GM12878 (cell line): ENCODE measurements at regions not wholly inside any gene's neighbourhood (a gene's known extent, or its start where the extent isn't known, plus 50 kb on each side); places are given as distances from the start of the nearest gene placed in this dataset.

ENCODE experiments used
- ATAC-seq: fragments of 200-7000 bp; cut with Tn5 transposase; 3 replicates; pipeline ENCODE4 v1.9.1; 2020; ENCODE audit warnings: mild to moderate bottlenecking, moderate library complexity
- BruUV-seq: library from RNA; stranded (reverse); fragments of 400-500 nt; replicated peaks from 2 replicates; lab custom pipeline; 2021; lab: Mats Ljungman, UMichigan
- CTCF ChIA-PET: fragments of 300-600 bp; sonication (Branson Sonifier 250); formaldehyde crosslinking; extraction: SDS; loops from one replicate; lab custom pipeline; 2021; ENCODE audit warnings: inconsistent platforms; lab: Yijun Ruan, JAX
- POLR2A ChIA-PET: fragments of 350-600 bp; formaldehyde crosslinking; extraction: SDS; loops from one replicate; lab custom pipeline; 2021; ENCODE audit warnings: inconsistent platforms; lab: Charles Lee
- RAD21 ChIA-PET: fragments of 300-600 bp; sonication (Branson Sonifier 250); formaldehyde crosslinking; loops from one replicate; lab custom pipeline; 2023; ENCODE audit warnings: antibody characterized with exemption; ENCODE audit not compliant: unreplicated experiment; lab: Charles Lee
- SMC1A ChIA-PET: fragments of 300-600 bp; sonication (Branson Sonifier 250); formaldehyde crosslinking; loops from one replicate; lab custom pipeline; 2023; ENCODE audit not compliant: unreplicated experiment, uncharacterized antibody; lab: Charles Lee
- DNase-seq: peaks from one replicate; pipeline ENCODE4 v3.0.0-alpha.2; 2011; ENCODE audit warnings: low read depth, low spot score
- FAIRE-seq: peaks from 3 replicates; lab custom pipeline; 2011; peaks lifted over from hg19 to GRCh38; lab: Jason Lieb, UNC
- H2AFZ ChIP-seq: 2 replicates; pipeline ENCODE4 v1.6.0; 2011; ENCODE audit warnings: low read depth, low read length, control low read depth; ENCODE audit not compliant: control insufficient read depth
- H3K27ac ChIP-seq: 2 replicates; pipeline ENCODE4 v1.5.1; 2011; ENCODE audit warnings: control low read depth; ENCODE audit not compliant: control insufficient read depth, insufficient read depth
- H3K27me3 ChIP-seq, 2 experiments: replicated peaks in 1 of 2; 2 replicates each; pipeline versions ENCODE4 v1.6.0 to v1.6.1; 2011; ENCODE audit warnings: low read length in 1 of 2; ENCODE audit not compliant: control insufficient read depth in 2 of 2, insufficient read depth in 2 of 2
- H3K36me3 ChIP-seq, 2 experiments: 2 replicates each; pipeline ENCODE4 v1.5.1; 2011; ENCODE audit warnings: low read length in 1 of 2; ENCODE audit not compliant: control insufficient read depth in 2 of 2, insufficient read depth in 2 of 2
- H3K4me1 ChIP-seq: 2 replicates; pipeline ENCODE4 v1.6.1; 2011; ENCODE audit warnings: mild to moderate bottlenecking, low read length, moderate library complexity, mixed read lengths; ENCODE audit not compliant: control insufficient read depth, insufficient read depth
- H3K4me2 ChIP-seq: 2 replicates; pipeline ENCODE4 v1.6.0; 2011; ENCODE audit warnings: control low read depth; ENCODE audit not compliant: control insufficient read depth, insufficient read depth
- H3K4me3 ChIP-seq: fragments of 200-600 bp; sonication (generic); 2 replicates; pipeline ENCODE4 v1.5.1; 2016
- H3K79me2 ChIP-seq: 2 replicates; pipeline ENCODE4 v1.6.0; 2011; ENCODE audit warnings: low read length; ENCODE audit not compliant: control insufficient read depth, insufficient read depth
- H3K9ac ChIP-seq: 2 replicates; pipeline ENCODE4 v1.8.0; 2011; ENCODE audit warnings: low read length, control low read depth, mixed read lengths; ENCODE audit not compliant: control insufficient read depth, insufficient read depth
- H3K9me3 ChIP-seq: replicated peaks from 3 replicates; pipeline ENCODE4 v1.5.1; 2011; ENCODE audit warnings: mild to moderate bottlenecking, low read length; ENCODE audit not compliant: control insufficient read depth, insufficient read depth
- H4K20me1 ChIP-seq: 2 replicates; pipeline ENCODE4 v1.6.0; 2011; ENCODE audit not compliant: control insufficient read depth, insufficient read depth
- BCL3 ChIP-seq: IDR thresholded peaks from 2 replicates; pipeline ENCODE4 v1.6.1; 2011; ENCODE audit warnings: borderline replicate concordance, low read depth, mild to moderate bottlenecking, moderate library complexity, low read length; ENCODE audit not compliant: insufficient read depth, poor library complexity, severe bottlenecking
- CBFB ChIP-seq: IDR thresholded peaks from 2 replicates; pipeline ENCODE4 v1.6.1; 2016; ENCODE audit warnings: antibody characterized with exemption, low read depth
- CHD1 ChIP-seq: IDR thresholded peaks from 2 replicates; pipeline ENCODE4 v1.6.1; 2012; ENCODE audit warnings: low read depth, low read length, improper control_type of control experiment
- E2F8 ChIP-seq: fragments of 450-650 bp; IDR thresholded peaks from 2 replicates; pipeline ENCODE4 v1.6.1; 2018; ENCODE audit warnings: mild to moderate bottlenecking, low read depth, moderate library complexity; ENCODE audit not compliant: partially characterized antibody
- EZH2 ChIP-seq: IDR thresholded peaks from 2 replicates; pipeline ENCODE4 v1.6.1; 2012; ENCODE audit warnings: low read depth, mild to moderate bottlenecking, control low read depth, inconsistent platforms, low read length, borderline replicate concordance; ENCODE audit not compliant: control insufficient read depth
- HDAC2 ChIP-seq: fragments of 200-600 bp; sonication (generic); IDR thresholded peaks from 2 replicates; pipeline ENCODE4 v1.6.1; 2017
- KDM1A ChIP-seq: fragments of 200-600 bp; sonication (generic); IDR thresholded peaks from 2 replicates; pipeline ENCODE4 v1.6.1; 2016; ENCODE audit warnings: borderline replicate concordance
- MXI1 ChIP-seq: fragments of 150-350 bp; IDR thresholded peaks from 2 replicates; pipeline ENCODE4 v1.6.1; 2011; ENCODE audit warnings: low read depth, mild to moderate bottlenecking, inconsistent platforms, low read length, improper control_type of control experiment
- POLR2A ChIP-seq: IDR thresholded peaks from 2 replicates; pipeline ENCODE4 v1.6.1; 2011; ENCODE audit warnings: low read depth, mild to moderate bottlenecking, low read length
- PRDM15 ChIP-seq: fragments of 450-650 bp; formaldehyde crosslinking; IDR thresholded peaks from 2 replicates; pipeline ENCODE4 v1.4.0; 2020; ENCODE audit warnings: mild to moderate bottlenecking, moderate library complexity
- STAT1 ChIP-seq: fragments of 450-650 bp; conservative IDR thresholded peaks from 2 replicates; pipeline ENCODE4 v1.6.1; 2014; ENCODE audit warnings: antibody characterized with exemption, mild to moderate bottlenecking
- whole genome bisulfite sequencing: methylation state at CpG from one replicate; pipeline ENCODE4 v1.1.6; 2016; ENCODE audit warnings: low lambda C conversion rate; ENCODE audit not compliant: insufficient replicate concordance, insufficient coverage; ENCODE audit errors: missing lambda C conversion rate; 5-methylcytosine and 5-hydroxymethylcytosine counted together
- in situ Hi-C: fragments of 300-500 bp; cut with MboI; formaldehyde crosslinking; loops from 9 replicates; pipeline ENCODE4 v1.14.3; 2018; ENCODE audit warnings: mixed read lengths
- intact Hi-C: fragments of 100-400 bp; cut with micrococcal nuclease; formaldehyde crosslinking; loops from one replicate; pipeline ENCODE4 v1.14.2; 2022; ENCODE audit not compliant: unreplicated experiment
- TF ChIP-seq, protein P1 (sequence below): fragments of 450-650 bp; IDR thresholded peaks from 2 replicates; pipeline ENCODE4 v1.6.1; 2017; ENCODE audit warnings: mild to moderate bottlenecking, moderate library complexity

DNA sequence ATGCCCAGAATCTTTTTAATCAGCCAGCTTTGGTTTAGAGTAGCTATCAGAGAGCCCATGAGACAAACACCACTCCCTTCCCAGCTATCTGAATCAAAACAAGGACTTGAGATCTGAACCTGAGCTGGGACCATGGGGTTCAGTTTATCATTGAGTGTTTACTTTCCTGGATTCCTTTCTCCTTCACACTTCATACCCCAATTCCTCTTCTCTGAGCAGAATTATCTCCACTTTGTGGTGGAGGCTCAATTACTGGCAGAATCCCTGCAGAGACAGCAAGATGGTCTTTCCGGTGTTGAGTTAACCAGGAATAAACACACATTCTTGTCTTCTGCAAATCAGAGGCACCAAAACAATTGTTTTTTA lies 102.4 kb downstream of the RPL22L1 start:
- no peak overlapping the region for H2AFZ ChIP-seq
- H3K9ac ChIP-seq, result no peak overlapping the region
- H3K27me3 ChIP-seq, result peaks cover 0 to 2% of the 10 kb centered on the region in 2 experiments; a peak in 2 of 4 replicates
- H3K36me3 ChIP-seq, result no peaks in the 10 kb centered on the region
- no peaks in the 10 kb centered on the region for H3K4me1 ChIP-seq
- H3K9me3 ChIP-seq, result no peaks in the 10 kb centered on the region
- H4K20me1 ChIP-seq, result no peaks in the 10 kb centered on the region
- DNase-seq (no peak), FAIRE-seq (no peak), ATAC-seq (no peak)
- POLR2A ChIA-PET, result no interaction called here
- CTCF ChIA-PET, result no interaction called here
- no peaks in the 10 kb centered on the region for H3K79me2 ChIP-seq
- no peak overlapping the region for H3K27ac ChIP-seq
- in situ Hi-C loops, result no loop called here
- TF ChIP-seq EZH2, result no peak
- TF ChIP-seq PRDM15 (CRISPR knock-in tag), result no peak
- no peak for TF ChIP-seq HDAC2
- TF ChIP-seq, protein P1, sequence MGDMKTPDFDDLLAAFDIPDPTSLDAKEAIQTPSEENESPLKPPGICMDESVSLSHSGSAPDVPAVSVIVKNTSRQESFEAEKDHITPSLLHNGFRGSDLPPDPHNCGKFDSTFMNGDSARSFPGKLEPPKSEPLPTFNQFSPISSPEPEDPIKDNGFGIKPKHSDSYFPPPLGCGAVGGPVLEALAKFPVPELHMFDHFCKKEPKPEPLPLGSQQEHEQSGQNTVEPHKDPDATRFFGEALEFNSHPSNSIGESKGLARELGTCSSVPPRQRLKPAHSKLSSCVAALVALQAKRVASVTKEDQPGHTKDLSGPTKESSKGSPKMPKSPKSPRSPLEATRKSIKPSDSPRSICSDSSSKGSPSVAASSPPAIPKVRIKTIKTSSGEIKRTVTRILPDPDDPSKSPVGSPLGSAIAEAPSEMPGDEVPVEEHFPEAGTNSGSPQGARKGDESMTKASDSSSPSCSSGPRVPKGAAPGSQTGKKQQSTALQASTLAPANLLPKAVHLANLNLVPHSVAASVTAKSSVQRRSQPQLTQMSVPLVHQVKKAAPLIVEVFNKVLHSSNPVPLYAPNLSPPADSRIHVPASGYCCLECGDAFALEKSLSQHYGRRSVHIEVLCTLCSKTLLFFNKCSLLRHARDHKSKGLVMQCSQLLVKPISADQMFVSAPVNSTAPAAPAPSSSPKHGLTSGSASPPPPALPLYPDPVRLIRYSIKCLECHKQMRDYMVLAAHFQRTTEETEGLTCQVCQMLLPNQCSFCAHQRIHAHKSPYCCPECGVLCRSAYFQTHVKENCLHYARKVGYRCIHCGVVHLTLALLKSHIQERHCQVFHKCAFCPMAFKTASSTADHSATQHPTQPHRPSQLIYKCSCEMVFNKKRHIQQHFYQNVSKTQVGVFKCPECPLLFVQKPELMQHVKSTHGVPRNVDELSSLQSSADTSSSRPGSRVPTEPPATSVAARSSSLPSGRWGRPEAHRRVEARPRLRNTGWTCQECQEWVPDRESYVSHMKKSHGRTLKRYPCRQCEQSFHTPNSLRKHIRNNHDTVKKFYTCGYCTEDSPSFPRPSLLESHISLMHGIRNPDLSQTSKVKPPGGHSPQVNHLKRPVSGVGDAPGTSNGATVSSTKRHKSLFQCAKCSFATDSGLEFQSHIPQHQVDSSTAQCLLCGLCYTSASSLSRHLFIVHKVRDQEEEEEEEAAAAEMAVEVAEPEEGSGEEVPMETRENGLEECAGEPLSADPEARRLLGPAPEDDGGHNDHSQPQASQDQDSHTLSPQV, result no peak
- no peak for TF ChIP-seq CHD1
- no peak for TF ChIP-seq KDM1A
- no peak for TF ChIP-seq BCL3
- TF ChIP-seq STAT1, result no peak
- no peak for TF ChIP-seq CBFB
- TF ChIP-seq MXI1, result no peak
- TF ChIP-seq E2F8, result no peak
- TF ChIP-seq POLR2A, result no peak
- H3K4me3 ChIP-seq, result no peak overlapping the region
- BruUV-seq, result no TSS peak
- 92% methylated on average over 1 of the region's 1 CpG for WGBS
- intact Hi-C loops, result no loop called here
- H3K4me2 ChIP-seq, result no peak overlapping the region
- RAD21 ChIA-PET, result no interaction called here
- SMC1A ChIA-PET, result no interaction called here
